Ramos (cell line): ENCODE measurements at regions not wholly inside any gene's neighbourhood (a gene's known extent, or its start where the extent isn't known, plus 50 kb on each side); places are given as distances from the start of the nearest gene placed in this dataset.

ENCODE experiments used
- in situ Hi-C: fragments of 300-500 bp; cut with MboI; formaldehyde crosslinking; loops from one replicate; pipeline ENCODE4 v1.14.3; 2022; ENCODE audit warnings: low sequenced_read_pairs; ENCODE audit not compliant: unreplicated experiment

DNA sequence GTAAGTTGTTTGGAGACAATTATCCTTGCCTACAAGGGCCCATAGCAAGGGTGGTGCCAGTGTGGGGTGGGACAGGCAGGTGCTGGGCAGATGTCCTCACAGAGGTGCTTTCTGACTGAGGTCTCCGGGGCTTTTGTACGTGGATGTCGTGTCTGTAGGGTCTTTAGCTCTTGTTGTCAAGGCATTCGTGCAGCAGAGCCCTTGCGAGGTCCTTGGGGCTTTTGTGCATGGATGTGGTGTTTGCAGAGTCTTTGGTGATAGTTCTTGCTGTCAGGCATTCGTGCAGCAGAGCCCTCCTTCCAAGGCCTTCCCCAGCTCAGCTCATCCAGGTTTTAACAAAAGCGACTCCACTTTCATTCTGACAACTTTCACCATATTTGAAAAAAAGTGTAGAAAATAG, 116.0 kb upstream of the TMEM18 start:
- in situ Hi-C loops, result no loop called here

DNA sequence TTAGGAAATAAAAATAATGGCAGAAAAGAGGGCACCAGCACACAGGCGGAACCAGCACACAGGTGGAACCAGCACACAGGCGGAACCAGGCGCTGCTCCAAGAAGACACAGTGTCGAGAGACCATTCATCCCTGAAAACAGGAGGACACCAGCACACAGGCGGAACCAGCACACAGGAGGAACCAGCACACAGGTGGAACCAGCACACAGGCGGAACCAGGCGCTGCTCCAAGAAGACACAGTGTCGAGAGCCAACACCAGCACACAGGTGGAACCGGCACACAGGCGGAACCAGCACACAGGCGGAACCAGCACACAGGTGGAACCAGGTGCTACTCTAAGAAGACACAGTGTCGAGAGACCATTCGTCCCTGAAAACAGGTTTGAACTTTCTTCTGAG, 115.5 kb upstream of the TMEM18 start:
- in situ Hi-C loops, result no loop called here

DNA sequence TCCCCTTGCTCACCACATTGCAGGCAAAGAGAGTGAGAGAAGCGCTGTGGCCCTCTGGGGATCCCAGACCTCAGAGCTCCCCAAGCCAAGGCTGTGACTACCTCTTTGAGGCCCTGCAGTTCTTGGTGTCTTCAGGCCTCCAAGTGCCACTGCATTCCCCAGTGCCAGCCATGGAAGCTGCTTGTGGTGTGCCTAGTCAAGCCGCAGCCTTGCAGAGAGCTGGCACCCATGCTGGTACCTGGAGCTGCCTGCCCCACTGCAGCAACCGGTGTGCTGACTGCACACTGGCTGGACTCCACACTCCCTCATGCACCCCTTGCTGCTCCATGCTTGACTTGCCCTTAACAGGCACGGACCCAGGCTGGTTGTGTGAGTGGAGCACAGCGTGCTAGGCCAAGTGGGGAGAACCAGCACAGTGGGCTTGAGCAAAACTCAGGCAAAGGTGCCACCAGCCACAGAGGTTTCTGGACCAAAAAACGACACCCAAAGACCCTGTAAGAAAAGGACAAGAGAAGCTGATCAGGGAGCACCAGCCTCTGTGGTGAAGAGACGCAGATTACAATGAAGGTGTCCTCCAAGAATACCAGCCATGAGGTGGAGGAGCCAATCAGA, 113.5 kb upstream of the TMEM18 start:
- in situ Hi-C loops, result no loop called here

DNA sequence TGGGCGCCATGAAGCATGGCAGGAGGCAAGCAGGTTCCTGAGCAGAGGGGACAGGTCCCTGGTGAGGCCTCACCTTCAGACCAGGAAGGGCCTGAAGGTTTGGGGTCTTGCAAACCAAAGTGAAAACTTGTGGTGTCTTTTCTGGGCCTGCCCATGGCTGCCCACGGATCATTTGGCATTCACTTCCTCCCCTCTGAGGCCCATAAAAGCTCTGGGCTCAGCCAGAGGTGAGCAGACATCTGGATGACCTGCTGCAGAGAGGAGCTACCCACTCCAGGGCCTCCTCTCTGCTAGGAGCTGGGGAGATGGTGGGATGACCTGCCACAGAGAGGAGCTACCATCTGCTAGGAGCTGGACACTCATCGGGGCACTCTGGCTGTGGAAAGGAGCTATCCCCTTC, 112.9 kb upstream of the TMEM18 start:
- in situ Hi-C loops, result no loop called here

GRCh38 chr2:789529-789928, 112.3 kb upstream of the TMEM18 start:
- in situ Hi-C loops, result no loop called here

DNA sequence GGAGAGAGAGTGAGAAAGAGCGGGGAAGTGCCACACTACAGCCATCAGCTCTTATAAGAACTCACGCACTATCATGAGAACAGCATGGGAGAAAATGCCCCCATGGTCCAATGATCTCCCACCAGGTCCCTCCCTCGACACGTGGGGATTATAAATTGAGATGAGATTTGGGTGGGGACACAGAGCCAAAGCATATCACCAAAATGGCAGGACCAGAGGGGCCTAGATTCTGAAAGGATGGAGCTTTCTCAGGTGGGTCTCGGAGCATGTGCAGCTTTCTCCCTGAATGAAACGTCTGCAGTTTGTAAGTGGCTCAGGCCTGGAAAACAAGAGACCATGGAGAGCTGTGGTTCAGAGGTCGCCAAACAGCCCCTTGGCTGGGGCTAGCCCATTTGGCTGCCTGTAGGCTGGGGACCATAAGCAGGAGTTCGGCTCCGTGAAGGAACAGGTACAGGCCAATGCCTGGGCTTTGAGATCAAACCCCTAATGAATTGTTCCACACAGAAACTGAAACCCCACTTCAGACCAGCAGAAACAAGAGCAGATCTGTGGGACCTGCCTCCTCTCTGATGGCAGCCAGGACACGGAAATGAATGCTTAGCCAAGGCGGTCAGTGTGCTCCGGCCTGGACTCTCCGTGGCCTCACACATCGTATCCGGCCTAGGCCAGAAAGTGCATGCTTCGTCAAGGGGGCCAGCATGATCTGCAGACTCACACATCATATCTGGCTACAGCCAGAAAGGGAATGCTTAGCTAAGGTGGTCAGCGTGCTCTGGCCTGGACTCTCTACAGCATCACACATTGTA, 111.2 kb upstream of the TMEM18 start:
- in situ Hi-C loops, result no loop called here

DNA sequence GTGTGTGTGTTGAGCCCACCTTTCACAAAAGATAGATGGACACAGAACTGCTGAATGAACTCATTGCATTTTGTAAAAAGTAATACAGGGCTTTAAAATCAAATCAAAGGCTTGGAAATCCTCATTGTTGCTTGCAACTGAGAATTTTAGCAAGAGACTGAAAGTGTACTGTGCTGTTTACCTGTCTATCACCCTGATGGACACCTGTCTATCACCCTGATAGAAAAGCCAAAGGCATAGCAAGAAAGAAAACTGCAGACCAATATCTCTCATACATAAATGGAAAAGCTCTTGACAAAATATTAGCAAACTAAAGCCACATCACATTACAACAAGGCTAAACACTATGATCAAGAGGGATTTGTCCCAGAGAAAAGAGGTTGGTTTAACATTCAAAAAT, 107.5 kb upstream of the TMEM18 start:
- in situ Hi-C loops, result no loop called here

- in situ Hi-C loops, result no loop called here
Measured at GRCh38 chr2:780581-780980, 103.4 kb upstream of the TMEM18 start.

DNA sequence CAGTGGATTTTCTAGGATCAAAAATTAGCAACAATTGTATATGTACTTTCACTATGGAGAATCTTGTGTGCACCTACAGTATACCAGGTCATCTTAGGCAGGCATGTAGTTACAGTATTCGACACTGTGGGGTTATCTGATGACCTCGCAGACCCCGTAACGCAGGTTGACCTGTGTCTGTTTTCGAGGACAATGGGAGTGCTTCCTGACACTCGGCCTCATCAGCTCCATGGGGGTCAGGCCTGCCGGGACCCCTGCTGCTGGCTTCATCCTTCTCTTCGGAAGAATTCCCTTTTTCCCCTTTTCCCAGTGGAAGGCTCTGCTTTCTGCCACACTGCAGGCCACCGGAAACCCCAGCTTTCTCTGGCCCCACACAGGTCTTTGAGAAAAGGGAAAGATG, 102.8 kb upstream of the TMEM18 start:
- in situ Hi-C loops, result no loop called here

- in situ Hi-C loops, result no loop called here
Measured at GRCh38 chr2:778731-779350, 101.6 kb upstream of the TMEM18 start.

GRCh38 chr2:777546-777945, 100.3 kb upstream of the TMEM18 start:
- in situ Hi-C loops, result no loop called here

DNA sequence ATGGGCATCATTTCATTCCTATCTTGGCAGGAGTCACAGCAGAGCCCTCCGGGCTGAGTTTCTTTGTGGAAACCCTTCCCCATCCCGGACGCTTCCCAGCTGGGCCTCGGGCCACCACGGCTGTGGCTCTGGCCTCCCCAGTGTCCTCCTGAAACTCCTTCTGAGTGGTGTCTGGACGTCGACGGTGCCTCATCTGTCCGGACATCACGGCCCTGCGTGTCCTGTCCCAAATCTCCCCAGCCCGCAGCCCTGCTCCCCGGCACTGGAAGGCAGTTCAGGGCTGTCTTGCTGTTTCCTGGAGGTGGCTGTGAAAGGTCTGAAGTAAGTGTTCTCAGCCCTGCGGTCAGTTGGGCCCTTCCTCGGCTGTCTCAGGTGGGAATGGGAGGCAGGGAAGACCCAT, 99.8 kb upstream of the TMEM18 start:
- in situ Hi-C loops, result no loop called here

DNA sequence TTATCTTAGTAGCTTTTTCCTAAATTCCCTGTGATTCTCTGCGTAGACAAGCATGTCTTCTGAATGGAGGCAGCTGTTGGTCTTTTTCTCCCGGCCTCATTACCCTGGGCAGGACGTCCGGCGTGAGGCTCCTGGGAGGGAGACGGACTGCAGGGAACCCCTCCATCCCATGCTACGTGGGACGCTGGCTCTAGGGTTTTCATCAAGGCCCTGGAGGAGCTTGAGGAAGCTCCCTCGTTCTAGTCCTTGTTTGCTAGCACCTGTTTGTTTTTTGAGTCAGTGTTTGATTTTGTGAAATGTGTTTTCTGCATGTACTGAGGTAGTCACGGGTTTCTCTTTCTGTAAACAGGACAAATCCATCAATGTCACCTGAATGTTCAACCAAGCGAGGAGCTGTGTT, 99.3 kb upstream of the TMEM18 start:
- in situ Hi-C loops, result no loop called here

GRCh38 chr2:776038-776437, 98.8 kb upstream of the TMEM18 start:
- in situ Hi-C loops, result no loop called here

- in situ Hi-C loops, result no loop called here
Measured at GRCh38 chr2:774436-774835, 97.2 kb upstream of the TMEM18 start.

- in situ Hi-C loops, result no loop called here
Measured at GRCh38 chr2:773256-774160, 96.3 kb upstream of the TMEM18 start.

DNA sequence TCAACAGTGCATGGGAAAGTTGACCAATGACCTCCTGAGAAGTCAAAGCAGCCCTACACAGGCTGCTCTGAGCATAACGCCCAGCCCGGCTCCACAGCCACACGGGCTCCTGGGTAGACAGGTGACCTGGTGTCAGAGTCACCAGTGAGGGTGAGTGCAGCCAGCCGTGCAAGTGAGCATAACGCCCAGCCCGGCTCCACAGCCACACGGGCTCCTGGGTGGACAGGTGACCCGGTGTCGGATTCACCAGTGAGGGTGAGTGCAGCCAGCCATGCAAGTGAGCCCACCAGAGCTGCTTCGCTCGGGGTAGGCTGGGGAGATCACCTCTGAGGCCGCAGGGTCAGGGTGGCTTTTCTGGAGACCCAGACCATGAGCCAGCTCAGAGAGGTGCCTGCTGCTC, 94.3 kb upstream of the TMEM18 start:
- in situ Hi-C loops, result no loop called here

- in situ Hi-C loops, result no loop called here
Measured at GRCh38 chr2:770776-771175, 93.6 kb upstream of the TMEM18 start.

DNA sequence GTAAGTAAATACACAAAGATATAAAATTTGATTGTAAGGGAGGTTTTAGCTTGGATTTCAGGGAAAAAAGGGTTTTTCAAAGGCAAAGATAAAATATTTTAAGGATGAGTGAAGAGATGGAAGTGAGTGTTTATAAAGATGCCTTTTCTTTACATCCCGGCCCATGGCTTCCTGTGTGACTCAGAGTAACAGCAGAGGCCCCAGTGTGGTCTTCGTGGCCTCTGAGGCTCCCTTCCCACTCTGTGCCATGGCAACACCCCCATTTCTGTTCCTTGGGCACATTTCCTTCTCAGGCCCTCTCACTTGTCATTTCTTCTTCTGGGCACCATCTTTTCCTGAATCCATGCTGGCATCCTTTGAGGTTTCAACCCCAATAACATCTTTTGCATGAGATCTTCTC, 92.6 kb upstream of the TMEM18 start:
- in situ Hi-C loops, result no loop called here

GRCh38 chr2:768451-768850, 91.2 kb upstream of the TMEM18 start:
- in situ Hi-C loops, result no loop called here

- in situ Hi-C loops, result no loop called here
Measured at GRCh38 chr2:767944-768343, 90.7 kb upstream of the TMEM18 start.
